Neural progenitor cell (in vitro differentiated cells): ENCODE measurements at regions not wholly inside any gene's neighbourhood (a gene's known extent, or its start where the extent isn't known, plus 50 kb on each side); places are given as distances from the start of the nearest gene placed in this dataset.

Source experiments
- DNase-seq: peaks from one replicate; pipeline ENCODE4 v3.0.0-alpha.2; 2016; ENCODE audit warnings: low spot score
- H2AFZ ChIP-seq: fragments of 200-600 bp; sonication (generic); replicated peaks from 2 replicates; pipeline ENCODE4 v1.6.1; 2016; ENCODE audit warnings: antibody characterized with exemption
- H3F3A ChIP-seq: fragments of 200-600 bp; sonication (generic); 2 replicates; pipeline ENCODE4 v1.6.1; 2016; ENCODE audit warnings: antibody characterized with exemption, low read depth
- H3K27ac ChIP-seq: fragments of 200-600 bp; sonication (generic); 2 replicates; pipeline ENCODE4 v1.5.1; 2016; ENCODE audit warnings: mild to moderate bottlenecking
- H3K27me3 ChIP-seq: fragments of 200-600 bp; sonication (generic); 2 replicates; pipeline ENCODE4 v1.6.1; 2016; ENCODE audit warnings: mild to moderate bottlenecking, moderate library complexity
- H3K36me3 ChIP-seq: fragments of 200-600 bp; sonication (generic); 2 replicates; pipeline ENCODE4 v1.5.1; 2016
- H3K4me1 ChIP-seq: fragments of 200-600 bp; sonication (generic); 2 replicates; pipeline ENCODE4 v1.6.1; 2016; ENCODE audit warnings: mixed run types
- H3K4me2 ChIP-seq: fragments of 200-600 bp; sonication (generic); 2 replicates; pipeline ENCODE4 v1.6.1; 2016
- H3K4me3 ChIP-seq: fragments of 200-600 bp; sonication (generic); 2 replicates; pipeline ENCODE4 v1.5.1; 2016
- H3K79me2 ChIP-seq: fragments of 200-600 bp; sonication (generic); 2 replicates; pipeline ENCODE4 v1.6.1; 2016; ENCODE audit warnings: low read depth
- H3K9ac ChIP-seq: fragments of 200-600 bp; sonication (generic); 2 replicates; pipeline ENCODE4 v1.6.1; 2016
- H3K9me3 ChIP-seq: fragments of 200-600 bp; sonication (generic); 2 replicates; pipeline ENCODE4 v1.5.1; 2016; ENCODE audit warnings: low read depth
- H4K20me1 ChIP-seq: fragments of 200-600 bp; sonication (generic); 2 replicates; pipeline ENCODE4 v1.6.1; 2016; ENCODE audit warnings: low read depth
- H3K27ac Mint-ChIP-seq: 3 replicates; pipeline ENCODE4 v1.8.0; 2021; ENCODE audit warnings: mixed read lengths
- H3K27me3 Mint-ChIP-seq: 2 replicates; pipeline ENCODE4 v1.8.0; 2022; ENCODE audit warnings: low read depth, mild to moderate bottlenecking, inconsistent platforms, moderate library complexity, mixed read lengths; ENCODE audit not compliant: insufficient read depth
- H3K36me3 Mint-ChIP-seq: 3 replicates; pipeline ENCODE4 v1.8.0; 2021; ENCODE audit warnings: mixed read lengths
- H3K4me1 Mint-ChIP-seq: 3 replicates; pipeline ENCODE4 v1.8.0; 2021; ENCODE audit warnings: mixed read lengths
- H3K4me3 Mint-ChIP-seq: 3 replicates; pipeline ENCODE4 v1.8.0; 2021; ENCODE audit warnings: mild to moderate bottlenecking, moderate library complexity, mixed read lengths
- H3K9me3 Mint-ChIP-seq: 3 replicates; pipeline ENCODE4 v1.8.0; 2020; ENCODE audit warnings: mixed read lengths
- EZH2 ChIP-seq: fragments of 200-600 bp; sonication (generic); IDR thresholded peaks from 2 replicates; pipeline ENCODE4 v1.6.1; 2017; ENCODE audit warnings: antibody characterized with exemption, mild to moderate bottlenecking, moderate library complexity
- EZH2phosphoT487 ChIP-seq: fragments of 200-600 bp; sonication (generic); IDR thresholded peaks from 2 replicates; pipeline ENCODE4 v1.6.1; 2017; ENCODE audit warnings: antibody characterized with exemption
- TF ChIP-seq, protein P1 (sequence below): fragments of 200-600 bp; sonication (generic); IDR thresholded peaks from 2 replicates; pipeline ENCODE4 v1.5.1; 2017; ENCODE audit warnings: antibody characterized with exemption, mild to moderate bottlenecking

DNA sequence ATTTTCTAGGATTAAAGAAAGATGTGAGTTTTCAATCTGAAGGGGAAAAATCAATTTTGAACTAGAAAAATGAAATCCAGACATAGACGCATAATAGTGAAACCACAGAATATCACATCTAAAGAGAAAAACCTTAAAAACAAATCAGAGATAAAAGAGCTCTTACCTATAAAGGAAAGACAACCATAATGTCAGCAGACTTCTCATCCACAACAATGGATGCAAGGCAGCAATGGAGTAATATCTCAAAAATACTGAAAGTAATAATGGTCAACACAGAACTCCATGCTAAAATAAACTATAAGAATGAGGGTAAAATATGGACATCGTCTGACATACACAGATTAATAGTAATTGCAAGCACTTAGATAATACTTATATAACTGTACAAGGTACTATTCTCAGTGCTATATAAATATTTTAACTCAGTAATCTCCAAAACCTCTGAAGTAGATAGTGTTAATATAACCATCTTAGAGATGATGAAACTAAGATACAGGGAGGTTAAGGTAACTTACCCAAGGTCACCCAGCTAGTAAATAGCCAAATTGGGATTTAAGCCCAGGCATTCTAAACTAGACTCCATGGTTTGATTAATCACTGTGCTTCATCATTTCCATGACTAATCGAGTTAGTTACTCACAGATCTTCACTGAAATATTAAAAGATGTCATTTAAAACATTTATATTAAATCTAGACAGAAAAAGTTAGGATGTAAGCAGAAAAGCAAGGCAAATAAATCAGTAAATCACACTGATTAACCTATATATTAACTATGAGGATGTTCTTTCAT is 89.4 kb upstream of the SPTBN1 start:
- H3K4me2 ChIP-seq, result no peak overlapping the region
- no peak overlapping the region for H3K4me3 ChIP-seq
- no peaks in the 10 kb centered on the region for H3K79me2 ChIP-seq
- TF ChIP-seq, protein P1, sequence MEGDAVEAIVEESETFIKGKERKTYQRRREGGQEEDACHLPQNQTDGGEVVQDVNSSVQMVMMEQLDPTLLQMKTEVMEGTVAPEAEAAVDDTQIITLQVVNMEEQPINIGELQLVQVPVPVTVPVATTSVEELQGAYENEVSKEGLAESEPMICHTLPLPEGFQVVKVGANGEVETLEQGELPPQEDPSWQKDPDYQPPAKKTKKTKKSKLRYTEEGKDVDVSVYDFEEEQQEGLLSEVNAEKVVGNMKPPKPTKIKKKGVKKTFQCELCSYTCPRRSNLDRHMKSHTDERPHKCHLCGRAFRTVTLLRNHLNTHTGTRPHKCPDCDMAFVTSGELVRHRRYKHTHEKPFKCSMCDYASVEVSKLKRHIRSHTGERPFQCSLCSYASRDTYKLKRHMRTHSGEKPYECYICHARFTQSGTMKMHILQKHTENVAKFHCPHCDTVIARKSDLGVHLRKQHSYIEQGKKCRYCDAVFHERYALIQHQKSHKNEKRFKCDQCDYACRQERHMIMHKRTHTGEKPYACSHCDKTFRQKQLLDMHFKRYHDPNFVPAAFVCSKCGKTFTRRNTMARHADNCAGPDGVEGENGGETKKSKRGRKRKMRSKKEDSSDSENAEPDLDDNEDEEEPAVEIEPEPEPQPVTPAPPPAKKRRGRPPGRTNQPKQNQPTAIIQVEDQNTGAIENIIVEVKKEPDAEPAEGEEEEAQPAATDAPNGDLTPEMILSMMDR, result no peak
- TF ChIP-seq EZH2phosphoT487 (no peak), EZH2 (no peak)
- Mint-ChIP-seq H3K9me3 (peaks cover 17% of the 10 kb centered on the region), H3K27me3 (no peaks in the 10 kb centered on the region), H3K4me3 (no peak overlapping the region), H3K4me1 (peaks cover 4% of the 10 kb centered on the region), H3K36me3 (peaks cover 2% of the 10 kb centered on the region), H3K27ac (no peak overlapping the region)
- no peaks in the 10 kb centered on the region for H3K4me1 ChIP-seq
- no peak overlapping the region for H3K27ac ChIP-seq
- no peaks in the 10 kb centered on the region for H3K27me3 ChIP-seq
- H3K9me3 ChIP-seq, result peaks cover 10% of the 10 kb centered on the region
- no peaks in the 10 kb centered on the region for H3K36me3 ChIP-seq
- no peak for DNase-seq
- no peak overlapping the region for H2AFZ ChIP-seq
- no peaks in the 10 kb centered on the region for H4K20me1 ChIP-seq
- H3K9ac ChIP-seq, result no peak overlapping the region
- no peaks in the 10 kb centered on the region for H3F3A ChIP-seq

DNA sequence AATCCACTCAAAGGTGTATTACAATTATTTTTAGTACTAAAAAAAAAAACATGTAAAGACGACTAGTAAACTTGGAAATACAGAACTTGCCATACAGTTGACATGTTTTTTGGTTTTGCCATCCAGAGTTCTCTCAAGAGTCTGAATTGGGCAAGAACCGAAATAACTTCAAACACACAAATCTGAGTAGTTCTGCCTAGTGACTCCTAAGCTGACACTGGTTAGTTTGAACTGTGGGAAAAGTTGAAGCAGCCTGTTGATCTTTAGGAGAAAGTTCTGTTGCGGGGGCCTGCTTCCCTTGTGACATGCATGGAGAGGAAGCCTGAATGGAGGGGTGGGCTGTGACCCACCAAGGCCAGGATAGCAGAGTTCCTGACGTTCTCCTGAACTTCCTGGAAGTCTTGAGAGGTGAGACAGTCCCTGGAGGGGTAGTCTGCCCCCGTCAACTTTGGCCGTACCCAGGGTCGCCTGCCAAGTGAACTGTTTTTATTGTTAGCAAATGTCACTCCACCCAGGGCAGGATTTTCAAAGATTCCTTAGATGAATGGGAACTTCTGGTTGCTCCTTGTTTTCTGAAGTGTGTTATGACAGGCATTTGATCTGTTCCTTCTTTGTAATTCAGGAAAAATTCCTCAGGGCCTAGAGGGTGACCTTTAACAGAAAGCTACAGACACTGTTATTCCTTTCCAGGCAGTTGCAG is 85.6 kb upstream of the SPTBN1 start:
- peaks cover 4% of the 10 kb centered on the region for H3K4me1 Mint-ChIP-seq
- H4K20me1 ChIP-seq, result no peaks in the 10 kb centered on the region
- no peak overlapping the region for H3K4me3 Mint-ChIP-seq
- H3K27ac ChIP-seq, result no peak overlapping the region
- TF ChIP-seq, protein P1, result no peak
- TF ChIP-seq EZH2phosphoT487 (no peak), EZH2 (no peak)
- H3K27me3 Mint-ChIP-seq, result peaks cover 5% of the 10 kb centered on the region
- H3K36me3 ChIP-seq, result no peaks in the 10 kb centered on the region
- H3K4me3 ChIP-seq, result no peak overlapping the region
- H3K27ac Mint-ChIP-seq, result no peak overlapping the region
- H3K9me3 ChIP-seq, result peaks cover 10% of the 10 kb centered on the region
- H3K4me2 ChIP-seq, result no peak overlapping the region
- H3K79me2 ChIP-seq, result no peaks in the 10 kb centered on the region
- no peaks in the 10 kb centered on the region for H3F3A ChIP-seq
- no peak overlapping the region for H3K9ac ChIP-seq
- H3K36me3 Mint-ChIP-seq, result peaks cover 2% of the 10 kb centered on the region
- no peaks in the 10 kb centered on the region for H3K4me1 ChIP-seq
- no peaks in the 10 kb centered on the region for H3K27me3 ChIP-seq
- no peak for DNase-seq
- no peak overlapping the region for H2AFZ ChIP-seq
- H3K9me3 Mint-ChIP-seq, result peaks cover 17% of the 10 kb centered on the region

DNA sequence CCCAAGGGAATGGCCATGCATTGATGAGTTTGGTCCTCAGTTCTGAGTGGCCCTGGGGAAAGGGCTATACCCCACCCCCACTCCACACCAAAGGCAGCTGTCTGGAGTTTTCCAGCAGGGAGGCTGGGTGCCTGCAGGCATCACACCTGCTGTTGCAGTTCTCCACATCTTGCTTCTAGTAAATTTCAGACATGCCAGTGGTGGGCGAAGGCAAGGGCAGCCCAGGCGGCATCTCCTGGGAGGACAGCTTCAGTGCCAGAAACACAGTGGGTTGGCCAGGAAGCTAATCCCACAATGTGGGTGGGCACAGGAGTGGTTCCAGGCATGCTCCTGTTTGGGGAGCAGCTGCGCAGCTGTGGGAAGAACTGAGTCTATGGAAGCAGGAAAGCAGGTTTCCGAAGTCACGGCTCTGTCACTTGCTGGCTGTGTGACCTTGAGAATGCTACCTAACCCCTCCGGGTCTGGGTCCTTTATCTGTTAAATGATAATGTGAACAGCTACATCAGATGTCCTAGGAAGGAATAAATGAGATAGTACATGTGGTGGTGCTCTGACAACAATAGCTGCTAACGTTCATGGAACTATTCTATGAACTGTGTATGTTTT is 84.6 kb upstream of the SPTBN1 start:
- no peaks in the 10 kb centered on the region for H4K20me1 ChIP-seq
- H3K27ac Mint-ChIP-seq, result no peak overlapping the region
- peaks cover 7% of the 10 kb centered on the region for H3K27me3 Mint-ChIP-seq
- H3K4me3 ChIP-seq, result no peak overlapping the region
- no peak overlapping the region for H3K4me2 ChIP-seq
- no peak overlapping the region for H3K9ac ChIP-seq
- no peaks in the 10 kb centered on the region for H3K79me2 ChIP-seq
- H2AFZ ChIP-seq, result no peak overlapping the region
- H3K4me1 ChIP-seq, result no peaks in the 10 kb centered on the region
- no peak overlapping the region for H3K27ac ChIP-seq
- H3K9me3 ChIP-seq, result peaks cover 10% of the 10 kb centered on the region
- peaks cover 4% of the 10 kb centered on the region for H3K4me1 Mint-ChIP-seq
- H3K9me3 Mint-ChIP-seq, result peaks cover 14% of the 10 kb centered on the region
- H3F3A ChIP-seq, result no peaks in the 10 kb centered on the region
- no peaks in the 10 kb centered on the region for H3K36me3 ChIP-seq
- no peak for DNase-seq
- TF ChIP-seq EZH2phosphoT487, result no peak
- TF ChIP-seq, protein P1, result no peak
- H3K36me3 Mint-ChIP-seq, result peaks cover 2% of the 10 kb centered on the region
- no peaks in the 10 kb centered on the region for H3K27me3 ChIP-seq
- no peak overlapping the region for H3K4me3 Mint-ChIP-seq
